ENCODE measurements at regions not wholly inside any gene's neighbourhood (a gene's known extent, or its start where the extent isn't known, plus 50 kb on each side); places are given as distances from the start of the nearest gene placed in this dataset.

DNA sequence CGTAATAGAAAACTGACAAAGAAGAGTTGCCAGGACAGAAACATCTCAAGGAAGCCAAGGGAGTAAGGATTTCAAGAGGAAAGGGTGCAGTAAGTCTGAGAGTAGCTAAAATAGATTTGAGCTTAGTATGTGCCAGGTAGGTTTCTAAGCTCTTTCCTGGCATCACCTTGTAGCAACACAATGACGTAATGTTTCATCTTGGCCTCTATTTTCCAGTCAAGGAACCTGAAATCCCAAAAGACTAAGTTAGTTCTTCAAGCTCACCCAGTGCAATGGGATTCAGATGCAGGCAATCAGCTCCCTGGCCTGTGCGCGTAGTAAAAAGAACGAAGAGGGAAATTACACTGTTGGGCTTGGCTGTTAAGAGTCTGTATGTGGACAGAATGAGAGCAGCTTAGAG, 586.5 kb upstream of the TENM3 start:
- TF ChIP-seq NPAS2 (CRISPR knock-in tag; IDR thresholded peaks at IDR 0.05; ENCODE audit: borderline replicate concordance) (no peak), JUNB (CRISPR knock-in tag; IDR thresholded peaks at IDR 0.05; ENCODE audit: borderline replicate concordance) (no peak), TEAD2 (CRISPR knock-in tag; IDR thresholded peaks at IDR 0.05) (no peak), POLR2A (IDR thresholded peaks at IDR 0.05; ENCODE audit: insufficient read depth in 1 of 2, low read depth in 2 of 2, low read length in 2 of 2) (no peak), ZNF441 (CRISPR knock-in tag; IDR thresholded peaks at IDR 0.05; ENCODE audit: borderline replicate concordance) (no peak), SIN3A (IDR thresholded peaks at IDR 0.05; ENCODE audit: borderline replicate concordance, low read depth, low read length) (no peak), ZNF17 (CRISPR knock-in tag; IDR thresholded peaks at IDR 0.05) (no peak), SMARCC2 (IDR thresholded peaks at IDR 0.05) (no peak), E2F1 (CRISPR knock-in tag; IDR thresholded peaks at IDR 0.05) (no peak)

All from HepG2 (cell line).